GM10266 (cell line): ENCODE measurements at regions not wholly inside any gene's neighbourhood (a gene's known extent, or its start where the extent isn't known, plus 50 kb on each side); places are given as distances from the start of the nearest gene placed in this dataset.

Experiments used
- DNase-seq: peaks from one replicate; pipeline ENCODE4 v3.0.0; 2012; ENCODE audit errors: extremely low spot score
- TF ChIP-seq, protein P1 (sequence below): IDR thresholded peaks from 2 replicates; pipeline ENCODE4 v1.5.1; 2012; ENCODE audit warnings: mild to moderate bottlenecking, low read depth; ENCODE audit not compliant: control insufficient read depth, insufficient read depth; ENCODE audit errors: missing control alignments

DNA sequence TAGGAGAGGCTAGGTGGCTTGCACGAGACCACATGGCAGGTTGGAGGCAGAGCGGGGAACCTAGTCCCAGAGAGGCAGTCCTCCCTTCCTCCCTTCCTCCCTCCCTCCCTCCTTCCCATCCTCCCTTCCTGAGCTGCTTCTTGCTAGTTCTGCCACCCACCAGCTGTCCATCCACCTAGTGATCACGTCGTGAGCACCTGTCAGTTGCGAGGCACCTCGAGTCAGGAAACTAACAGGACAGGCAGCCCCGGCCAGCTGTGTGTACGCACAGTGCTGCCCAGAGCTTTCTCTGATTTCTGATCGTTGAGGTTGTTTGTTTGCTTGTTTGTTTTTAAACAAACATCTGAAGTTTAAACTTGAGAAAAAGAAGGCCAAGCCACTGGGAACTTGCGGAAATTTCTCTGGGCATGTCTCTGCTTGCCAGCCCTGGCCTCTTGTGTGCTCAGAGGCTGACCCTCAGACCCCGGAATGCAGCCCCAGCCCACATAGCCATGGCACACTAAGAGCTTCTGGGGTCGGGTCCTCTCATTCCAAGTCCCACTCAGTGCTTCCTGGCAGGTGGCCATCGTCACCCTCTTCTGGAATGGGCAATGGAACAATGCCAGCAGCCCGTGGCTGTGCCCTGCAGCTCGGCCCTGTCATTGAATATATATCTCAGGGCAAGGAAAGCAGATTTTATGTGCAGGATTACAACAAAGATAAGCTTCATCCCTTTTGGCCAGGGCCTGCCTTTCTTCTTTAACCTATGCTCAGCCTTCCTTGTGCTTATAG, 174.0 kb downstream of the KATNIP start:
- TF ChIP-seq, protein P1, sequence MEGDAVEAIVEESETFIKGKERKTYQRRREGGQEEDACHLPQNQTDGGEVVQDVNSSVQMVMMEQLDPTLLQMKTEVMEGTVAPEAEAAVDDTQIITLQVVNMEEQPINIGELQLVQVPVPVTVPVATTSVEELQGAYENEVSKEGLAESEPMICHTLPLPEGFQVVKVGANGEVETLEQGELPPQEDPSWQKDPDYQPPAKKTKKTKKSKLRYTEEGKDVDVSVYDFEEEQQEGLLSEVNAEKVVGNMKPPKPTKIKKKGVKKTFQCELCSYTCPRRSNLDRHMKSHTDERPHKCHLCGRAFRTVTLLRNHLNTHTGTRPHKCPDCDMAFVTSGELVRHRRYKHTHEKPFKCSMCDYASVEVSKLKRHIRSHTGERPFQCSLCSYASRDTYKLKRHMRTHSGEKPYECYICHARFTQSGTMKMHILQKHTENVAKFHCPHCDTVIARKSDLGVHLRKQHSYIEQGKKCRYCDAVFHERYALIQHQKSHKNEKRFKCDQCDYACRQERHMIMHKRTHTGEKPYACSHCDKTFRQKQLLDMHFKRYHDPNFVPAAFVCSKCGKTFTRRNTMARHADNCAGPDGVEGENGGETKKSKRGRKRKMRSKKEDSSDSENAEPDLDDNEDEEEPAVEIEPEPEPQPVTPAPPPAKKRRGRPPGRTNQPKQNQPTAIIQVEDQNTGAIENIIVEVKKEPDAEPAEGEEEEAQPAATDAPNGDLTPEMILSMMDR, result no peak
- no peak for DNase-seq

DNA sequence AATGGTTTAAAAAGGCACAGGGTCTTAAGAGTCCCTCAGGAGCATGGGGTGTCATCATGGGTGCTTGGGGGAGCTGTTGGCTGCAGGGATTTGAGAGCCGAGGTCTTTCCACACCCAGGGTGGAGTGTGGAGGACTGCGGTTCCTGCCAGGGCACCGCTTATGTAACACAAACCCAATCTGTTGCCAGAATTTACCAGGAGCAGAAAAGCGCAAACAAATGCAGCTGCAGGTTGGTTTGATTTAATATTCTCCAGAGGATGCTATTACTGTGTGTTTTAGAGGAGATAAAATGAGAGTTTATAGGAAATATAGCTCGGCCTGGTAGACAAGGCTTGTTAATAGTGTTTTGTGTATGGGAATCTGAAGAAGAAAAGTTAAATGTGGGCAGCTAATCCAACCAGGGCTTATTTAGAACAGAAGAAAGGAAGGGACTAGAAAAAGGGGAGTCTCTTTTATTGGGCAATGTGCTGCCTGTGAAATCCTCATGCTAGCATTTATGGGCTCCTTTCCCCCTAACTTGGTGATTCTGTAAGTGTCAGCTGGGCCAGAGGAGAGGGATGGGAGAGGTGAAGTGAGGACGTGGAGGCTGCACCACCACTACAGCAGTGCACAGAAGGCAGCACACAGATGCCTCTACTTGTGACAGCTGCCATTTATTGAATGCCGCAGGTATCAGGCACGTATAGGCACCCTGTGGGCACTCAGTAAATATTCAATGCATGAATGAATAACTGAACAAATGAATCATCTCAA, 174.7 kb downstream of the KATNIP start:
- no peak for DNase-seq
- TF ChIP-seq, protein P1, result no peak

DNA sequence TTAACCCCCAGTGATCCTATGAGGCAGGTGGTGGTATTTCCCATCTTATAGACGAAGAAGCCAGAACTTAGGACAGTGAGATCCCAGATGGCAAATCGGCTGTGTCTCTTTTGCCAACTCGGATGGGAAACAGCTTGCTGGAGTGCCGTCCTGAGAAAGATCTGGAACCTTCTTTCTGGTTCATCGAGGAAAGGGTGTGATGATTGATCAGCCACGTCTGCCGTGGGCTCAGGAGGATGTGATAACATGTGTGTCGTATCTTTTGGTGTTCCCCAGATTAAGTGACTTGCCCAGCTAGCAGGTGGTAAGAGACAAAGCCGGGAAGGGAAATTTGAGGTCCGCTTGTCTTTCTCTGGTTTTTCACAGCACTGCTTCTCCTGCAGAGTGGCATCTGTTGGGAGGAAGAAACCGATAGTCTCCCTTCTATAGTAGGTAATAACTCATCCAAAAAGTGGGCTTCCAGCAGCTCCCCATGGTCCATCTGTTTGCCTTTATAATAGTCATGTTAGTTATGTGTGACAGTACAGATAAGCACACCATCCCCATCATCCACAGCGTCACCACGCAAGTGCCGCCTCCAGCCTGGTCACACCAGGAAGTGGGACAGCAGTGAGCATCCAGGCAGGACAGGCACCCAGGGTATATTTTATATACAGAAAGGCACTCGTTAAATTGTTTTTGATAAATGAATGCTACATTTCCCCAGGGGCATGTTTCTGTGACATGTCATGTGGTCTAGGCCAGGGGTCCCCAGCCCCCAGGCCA, 175.5 kb downstream of the KATNIP start:
- TF ChIP-seq, protein P1, result no peak
- no peak for DNase-seq

DNA sequence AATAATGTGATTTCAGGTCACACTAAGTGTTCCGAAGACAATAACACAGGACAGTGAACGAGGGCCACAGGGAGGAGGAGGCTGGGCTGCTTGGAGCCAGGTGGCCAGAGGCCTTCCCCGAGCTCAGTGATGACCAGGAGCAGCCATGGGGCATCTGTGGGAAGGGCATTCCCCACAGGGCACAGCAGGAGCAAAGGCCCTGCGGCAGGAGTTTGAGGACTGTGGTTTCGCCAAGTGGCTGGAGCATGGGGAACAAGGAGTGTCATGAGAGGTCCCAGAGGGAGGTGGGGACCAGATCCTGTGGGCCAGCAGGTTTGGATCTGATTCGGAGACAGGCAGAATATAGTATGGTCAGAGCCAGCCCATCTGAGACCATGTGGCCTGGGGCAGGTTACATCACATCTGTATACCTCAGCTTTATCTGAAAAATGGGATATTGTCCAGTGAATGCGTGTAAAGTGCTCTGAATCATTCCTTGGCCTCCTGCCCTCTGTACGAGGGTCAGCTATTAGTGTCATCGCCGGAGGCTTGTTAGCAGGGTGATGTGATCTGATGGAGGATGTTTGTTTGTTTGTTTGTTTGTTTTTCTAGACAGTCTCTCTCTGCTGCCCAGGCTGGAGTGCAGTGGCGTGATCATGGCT, 176.8 kb downstream of the KATNIP start:
- DNase-seq, result no peak
- TF ChIP-seq, protein P1, result no peak

DNA sequence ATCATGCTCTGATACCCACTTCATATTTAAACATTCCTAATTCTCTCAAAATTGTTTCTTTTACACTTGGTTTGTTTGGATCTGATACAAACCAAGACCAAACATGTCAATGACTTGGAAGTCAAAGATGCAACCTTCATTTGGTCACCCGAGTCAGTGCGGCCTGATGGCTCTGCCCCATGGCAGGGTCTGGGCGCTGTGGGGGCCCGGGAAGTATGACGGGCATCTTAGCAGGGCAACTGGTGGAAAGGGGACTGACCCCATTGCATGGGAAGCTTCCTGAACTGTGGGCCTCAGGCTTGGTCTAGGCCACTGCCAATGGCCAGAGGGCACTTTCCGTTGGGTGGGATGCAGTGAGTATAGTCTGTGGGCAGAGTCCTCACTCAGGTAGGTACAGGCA, 178.0 kb downstream of the KATNIP start:
- no peak for DNase-seq
- TF ChIP-seq, protein P1, result no peak

DNA sequence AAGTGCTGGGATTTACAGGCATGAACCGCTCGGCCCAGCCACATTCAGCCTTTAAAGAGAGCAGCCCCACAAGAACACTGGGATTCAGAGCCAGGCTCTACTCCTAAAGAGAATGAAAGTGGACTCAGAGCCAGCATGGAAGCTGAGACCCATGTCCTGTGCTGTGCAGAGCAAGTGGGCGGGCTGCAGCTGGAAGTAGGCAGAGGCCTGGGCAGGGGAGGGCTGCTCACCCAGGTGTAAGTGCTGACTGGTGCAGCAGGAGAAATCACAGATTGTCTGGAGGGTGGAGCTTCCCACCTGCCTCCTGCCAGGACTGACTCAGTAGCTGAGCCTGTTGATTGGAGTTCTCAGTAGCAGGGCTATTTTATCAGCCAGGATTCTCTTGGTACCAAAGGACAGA, 178.7 kb downstream of the KATNIP start:
- no peak for DNase-seq

More for the DNA sequence above, 178.7 kb downstream of the KATNIP start:
- TF ChIP-seq, protein P1, result no peak
